ENCODE measurements at regions not wholly inside any gene's neighbourhood (a gene's known extent, or its start where the extent isn't known, plus 50 kb on each side); places are given as distances from the start of the nearest gene placed in this dataset.

GRCh38 chr3:81048058-81048665 lies 713.3 kb downstream of the GBE1 start:
- in situ Hi-C loops (cut with HindIII; ENCODE audit: low pct_unique_long_range_greater_than_20kb, low sequenced_read_pairs) (no loop called here), intact Hi-C loops (cut with micrococcal nuclease; ENCODE audit: unreplicated experiment) (no loop called here)
- no peaks in the 10 kb centered on the region for H3K9me3 ChIP-seq (ENCODE audit: control insufficient read depth, insufficient read depth, low read depth, low read length)
- CTCF ChIA-PET = no interaction called here
- H3K4me3 ChIP-seq (ENCODE audit: low read depth in 2 of 2, low read length in 2 of 2) = no peak overlapping the region
- no peaks in the 10 kb centered on the region for H3K36me3 ChIP-seq (ENCODE audit: control insufficient read depth, insufficient read depth, low read length)
- no peak overlapping the region for H3K27ac ChIP-seq (ENCODE audit: low read length)
- POLR2A ChIA-PET = no interaction called here
- ATAC-seq (no peak), DNase-seq (ENCODE audit: low read depth, low spot score) (no peak)
- no peaks in the 10 kb centered on the region for H3K4me1 ChIP-seq (ENCODE audit: control insufficient read depth, insufficient read depth, low read length)
- no TSS peak for BruUV-seq (replicated peaks)
- TF ChIP-seq TCF7L2 (IDR thresholded peaks at IDR 0.05; ENCODE audit: low read depth, low read length) = no peak
- no peak for TF ChIP-seq POLR2AphosphoS5 (IDR thresholded peaks at IDR 0.05; ENCODE audit: low read depth, low read length)
- no peak for TF ChIP-seq REST (IDR thresholded peaks at IDR 0.05; ENCODE audit: insufficient read depth in 1 of 2, low read depth in 2 of 2, low read length in 1 of 2)
- no peak for TF ChIP-seq CTCF (IDR thresholded peaks at IDR 0.05)
- TF ChIP-seq SIN3A (IDR thresholded peaks at IDR 0.05; ENCODE audit: borderline replicate concordance, insufficient read depth, low read depth, low read length) = no peak
- H3K27me3 ChIP-seq (ENCODE audit: control insufficient read depth, insufficient read depth, low read length) = no peaks in the 10 kb centered on the region

- no peak overlapping the region for H3K4me3 ChIP-seq (ENCODE audit: low read depth in 2 of 2, low read length in 2 of 2)
- H3K4me1 ChIP-seq (ENCODE audit: control insufficient read depth, insufficient read depth, low read length) = no peaks in the 10 kb centered on the region
- H3K27ac ChIP-seq (ENCODE audit: low read length) = no peak overlapping the region
- intact Hi-C loops (cut with micrococcal nuclease; ENCODE audit: unreplicated experiment) (no loop called here), in situ Hi-C loops (cut with HindIII; ENCODE audit: low pct_unique_long_range_greater_than_20kb, low sequenced_read_pairs) (no loop called here)
- H3K9me3 ChIP-seq (ENCODE audit: control insufficient read depth, insufficient read depth, low read depth, low read length) = no peaks in the 10 kb centered on the region
- no peak for DNase-seq (ENCODE audit: low read depth, low spot score)
- ATAC-seq = no peak
- no peaks in the 10 kb centered on the region for H3K36me3 ChIP-seq (ENCODE audit: control insufficient read depth, insufficient read depth, low read length)
- no TSS peak for BruUV-seq (replicated peaks)
- ChIA-PET CTCF (no interaction called here), POLR2A (no interaction called here)
- no peak for TF ChIP-seq REST (IDR thresholded peaks at IDR 0.05; ENCODE audit: insufficient read depth in 1 of 2, low read depth in 2 of 2, low read length in 1 of 2)
- no peak for TF ChIP-seq POLR2AphosphoS5 (IDR thresholded peaks at IDR 0.05; ENCODE audit: low read depth, low read length)
- no peak for TF ChIP-seq SIN3A (IDR thresholded peaks at IDR 0.05; ENCODE audit: borderline replicate concordance, insufficient read depth, low read depth, low read length)
- TF ChIP-seq CTCF (IDR thresholded peaks at IDR 0.05) = no peak
- no peak for TF ChIP-seq TCF7L2 (IDR thresholded peaks at IDR 0.05; ENCODE audit: low read depth, low read length)
- H3K27me3 ChIP-seq (ENCODE audit: control insufficient read depth, insufficient read depth, low read length) = no peaks in the 10 kb centered on the region
Measured at GRCh38 chr3:81045976-81046375, 715.5 kb downstream of the GBE1 start.

Data from Panc1 (cell line).